NOMO-1 (cell line): ENCODE measurements at regions not wholly inside any gene's neighbourhood (a gene's known extent, or its start where the extent isn't known, plus 50 kb on each side); places are given as distances from the start of the nearest gene placed in this dataset.

ENCODE experiments used
- DNase-seq, 2 experiments: peaks; one replicate each; lab custom pipeline; 2025; ENCODE audit not compliant: unreplicated experiment in 2 of 2; lab: John Stamatoyannopoulos, UW

- no peak for DNase-seq
These were observed 60.5 kb upstream of the IGF1 start for GRCh38 chr12:102540815-102541385.

- DNase-seq, result no peak
These were observed 59.5 kb upstream of the IGF1 start for GRCh38 chr12:102539651-102540553.

- DNase-seq, result no peak
These were observed 54.9 kb upstream of the IGF1 start for GRCh38 chr12:102535306-102535705.

GRCh38 chr12:102534899-102535298 is 54.5 kb upstream of the IGF1 start:
- no peak for DNase-seq

GRCh38 chr12:102533483-102534215 is 53.3 kb upstream of the IGF1 start:
- DNase-seq, result no peak
